GM23338 (cell line): ENCODE measurements at regions not wholly inside any gene's neighbourhood (a gene's known extent, or its start where the extent isn't known, plus 50 kb on each side); places are given as distances from the start of the nearest gene placed in this dataset.

Experiments
- ATAC-seq: fragments of 200-7000 bp; cut with Tn5 transposase; 3 replicates; pipeline ENCODE4 v1.9.1; 2020
- DNase-seq: peaks from one replicate; pipeline ENCODE4 v3.0.0-alpha.2; 2015; ENCODE audit warnings: low spot score
- H2AFZ ChIP-seq: fragments of 200-600 bp; sonication (generic); 2 replicates; pipeline ENCODE4 v1.8.0; 2016; ENCODE audit warnings: antibody characterized with exemption, mild to moderate bottlenecking, moderate library complexity
- H3F3A ChIP-seq: fragments of 200-600 bp; sonication (generic); replicated peaks from 2 replicates; pipeline ENCODE4 v1.8.0; 2017; ENCODE audit warnings: antibody characterized with exemption, mixed run types, low read depth
- H3K27ac ChIP-seq: fragments of 200-600 bp; sonication (generic); 2 replicates; pipeline ENCODE4 v1.6.1; 2016; ENCODE audit warnings: low read depth
- H3K27me3 ChIP-seq: fragments of 200-600 bp; sonication (generic); 2 replicates; pipeline ENCODE4 v1.8.0; 2016; ENCODE audit warnings: mild to moderate bottlenecking, mixed run types, moderate library complexity; ENCODE audit not compliant: insufficient read depth
- H3K36me3 ChIP-seq: fragments of 200-600 bp; sonication (generic); 2 replicates; pipeline ENCODE4 v1.8.0; 2016; ENCODE audit warnings: mild to moderate bottlenecking; ENCODE audit not compliant: insufficient read depth
- H3K4me1 ChIP-seq: fragments of 200-600 bp; sonication (generic); 2 replicates; pipeline ENCODE4 v1.8.0; 2016; ENCODE audit warnings: mild to moderate bottlenecking, moderate library complexity; ENCODE audit not compliant: insufficient read depth
- H3K4me2 ChIP-seq: fragments of 200-600 bp; sonication (generic); 2 replicates; pipeline ENCODE4 v1.7.1; 2017; ENCODE audit warnings: mixed run types
- H3K4me3 ChIP-seq: fragments of 200-600 bp; sonication (generic); 2 replicates; pipeline ENCODE4 v1.6.1; 2016; ENCODE audit warnings: mixed run types
- H3K79me2 ChIP-seq: fragments of 200-600 bp; sonication (generic); replicated peaks from 2 replicates; pipeline ENCODE4 v1.8.0; 2017; ENCODE audit warnings: mild to moderate bottlenecking; ENCODE audit not compliant: insufficient read depth
- H3K9me2 ChIP-seq: fragments of 200-600 bp; sonication (generic); 2 replicates; pipeline ENCODE4 v1.8.0; 2017; ENCODE audit not compliant: insufficient read depth
- H4K20me1 ChIP-seq: fragments of 200-600 bp; sonication (generic); replicated peaks from 2 replicates; pipeline ENCODE4 v1.8.0; 2017; ENCODE audit warnings: mild to moderate bottlenecking; ENCODE audit not compliant: insufficient read depth
- H3K27ac Mint-ChIP-seq: 2 replicates; pipeline ENCODE4 v1.8.0; 2020; ENCODE audit warnings: inconsistent platforms, mild to moderate bottlenecking, moderate library complexity, mixed read lengths
- H3K27me3 Mint-ChIP-seq: 3 replicates; pipeline ENCODE4 v1.8.0; 2022; ENCODE audit warnings: low read depth, mild to moderate bottlenecking, moderate library complexity, mixed read lengths, inconsistent platforms; ENCODE audit not compliant: insufficient read depth, poor library complexity
- H3K36me3 Mint-ChIP-seq: 3 replicates; pipeline ENCODE4 v1.8.0; 2021; ENCODE audit warnings: low read depth, mild to moderate bottlenecking, inconsistent platforms, moderate library complexity, mixed read lengths
- H3K4me1 Mint-ChIP-seq: 3 replicates; pipeline ENCODE4 v1.8.0; 2020; ENCODE audit warnings: mild to moderate bottlenecking, inconsistent platforms, mixed read lengths
- H3K4me3 Mint-ChIP-seq: 3 replicates; pipeline ENCODE4 v1.8.0; 2021; ENCODE audit warnings: moderate library complexity, mild to moderate bottlenecking, inconsistent platforms, mixed read lengths
- H3K9me3 Mint-ChIP-seq: 3 replicates; pipeline ENCODE4 v1.8.0; 2020; ENCODE audit warnings: moderate library complexity, mild to moderate bottlenecking, inconsistent platforms, mixed read lengths
- EZH2 ChIP-seq: fragments of 200-600 bp; sonication (generic); IDR thresholded peaks from one replicate; pipeline ENCODE4 v1.8.0; 2017; ENCODE audit warnings: antibody characterized with exemption, mild to moderate bottlenecking, low read depth; ENCODE audit not compliant: unreplicated experiment
- EZH2phosphoT487 ChIP-seq: fragments of 200-600 bp; sonication (generic); IDR thresholded peaks from one replicate; pipeline ENCODE4 v1.8.1; 2018; ENCODE audit warnings: antibody characterized with exemption; ENCODE audit not compliant: unreplicated experiment
- POLR2AphosphoS5 ChIP-seq: IDR thresholded peaks from 2 replicates; pipeline ENCODE4 v1.6.1; 2016; ENCODE audit warnings: antibody characterized with exemption, low read depth
- REST ChIP-seq: IDR thresholded peaks from one replicate; pipeline ENCODE4 v1.6.1; 2018; ENCODE audit warnings: antibody characterized with exemption; ENCODE audit not compliant: unreplicated experiment
- STAT1 ChIP-seq: IDR thresholded peaks from one replicate; pipeline ENCODE4 v1.6.1; 2016; ENCODE audit warnings: antibody characterized with exemption; ENCODE audit not compliant: unreplicated experiment
- TF ChIP-seq, protein P1 (sequence below), 2 experiments: fragments of 200-600 bp in 1 of 2; sonication (generic) in 1 of 2; conservative IDR thresholded peaks; 2 replicates each; pipeline versions ENCODE4 v1.5.1 to v1.6.1; 2016 to 2017; ENCODE audit warnings: antibody characterized with exemption in 2 of 2, low read depth in 2 of 2, mild to moderate bottlenecking in 2 of 2, moderate library complexity in 1 of 2
- TF ChIP-seq, protein P2 (sequence below): fragments of 250-450 bp; sonication (Bioruptor Pico); IDR thresholded peaks from 2 replicates; pipeline ENCODE4 v1.5.0; 2020; ENCODE audit warnings: mild to moderate bottlenecking, moderate library complexity

GRCh38 chr2:181745796-181746540 lies 65.7 kb upstream of the NEUROD1 start (continued):
- no peak for TF ChIP-seq REST
- TF ChIP-seq, protein P1, sequence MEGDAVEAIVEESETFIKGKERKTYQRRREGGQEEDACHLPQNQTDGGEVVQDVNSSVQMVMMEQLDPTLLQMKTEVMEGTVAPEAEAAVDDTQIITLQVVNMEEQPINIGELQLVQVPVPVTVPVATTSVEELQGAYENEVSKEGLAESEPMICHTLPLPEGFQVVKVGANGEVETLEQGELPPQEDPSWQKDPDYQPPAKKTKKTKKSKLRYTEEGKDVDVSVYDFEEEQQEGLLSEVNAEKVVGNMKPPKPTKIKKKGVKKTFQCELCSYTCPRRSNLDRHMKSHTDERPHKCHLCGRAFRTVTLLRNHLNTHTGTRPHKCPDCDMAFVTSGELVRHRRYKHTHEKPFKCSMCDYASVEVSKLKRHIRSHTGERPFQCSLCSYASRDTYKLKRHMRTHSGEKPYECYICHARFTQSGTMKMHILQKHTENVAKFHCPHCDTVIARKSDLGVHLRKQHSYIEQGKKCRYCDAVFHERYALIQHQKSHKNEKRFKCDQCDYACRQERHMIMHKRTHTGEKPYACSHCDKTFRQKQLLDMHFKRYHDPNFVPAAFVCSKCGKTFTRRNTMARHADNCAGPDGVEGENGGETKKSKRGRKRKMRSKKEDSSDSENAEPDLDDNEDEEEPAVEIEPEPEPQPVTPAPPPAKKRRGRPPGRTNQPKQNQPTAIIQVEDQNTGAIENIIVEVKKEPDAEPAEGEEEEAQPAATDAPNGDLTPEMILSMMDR (conservative IDR thresholded peaks at IDR 0.05; ENCODE audit: low read depth in 2 of 2), result no peak
- TF ChIP-seq POLR2AphosphoS5, result no peak

- Histone ChIP-seq H2AFZ (no peak overlapping the region), H3K27ac (no peak overlapping the region), H4K20me1 (no peaks in the 10 kb centered on the region), H3F3A (no peaks in the 10 kb centered on the region), H3K27me3 (no peaks in the 10 kb centered on the region), H3K4me2 (no peak overlapping the region), H3K36me3 (no peaks in the 10 kb centered on the region), H3K9me2 (0 out of 2 replicates have a peak, but pooled peaks cover 5% of the 10 kb centered on the region), H3K4me1 (no peaks in the 10 kb centered on the region), H3K4me3 (no peak overlapping the region), H3K79me2 (no peaks in the 10 kb centered on the region)
- no peak overlapping the region for H3K4me3 Mint-ChIP-seq
- ATAC-seq (no peak), DNase-seq (no peak)
- H3K27me3 Mint-ChIP-seq, result no peaks in the 10 kb centered on the region
- 0 out of 3 replicates have a peak, but pooled peaks cover 2% of the 10 kb centered on the region for H3K9me3 Mint-ChIP-seq
- no peak overlapping the region for H3K27ac Mint-ChIP-seq
- no peaks in the 10 kb centered on the region; the same call in 2 of the 3 replicates for H3K4me1 Mint-ChIP-seq
- no peaks in the 10 kb centered on the region for H3K36me3 Mint-ChIP-seq
- TF ChIP-seq, protein P2, sequence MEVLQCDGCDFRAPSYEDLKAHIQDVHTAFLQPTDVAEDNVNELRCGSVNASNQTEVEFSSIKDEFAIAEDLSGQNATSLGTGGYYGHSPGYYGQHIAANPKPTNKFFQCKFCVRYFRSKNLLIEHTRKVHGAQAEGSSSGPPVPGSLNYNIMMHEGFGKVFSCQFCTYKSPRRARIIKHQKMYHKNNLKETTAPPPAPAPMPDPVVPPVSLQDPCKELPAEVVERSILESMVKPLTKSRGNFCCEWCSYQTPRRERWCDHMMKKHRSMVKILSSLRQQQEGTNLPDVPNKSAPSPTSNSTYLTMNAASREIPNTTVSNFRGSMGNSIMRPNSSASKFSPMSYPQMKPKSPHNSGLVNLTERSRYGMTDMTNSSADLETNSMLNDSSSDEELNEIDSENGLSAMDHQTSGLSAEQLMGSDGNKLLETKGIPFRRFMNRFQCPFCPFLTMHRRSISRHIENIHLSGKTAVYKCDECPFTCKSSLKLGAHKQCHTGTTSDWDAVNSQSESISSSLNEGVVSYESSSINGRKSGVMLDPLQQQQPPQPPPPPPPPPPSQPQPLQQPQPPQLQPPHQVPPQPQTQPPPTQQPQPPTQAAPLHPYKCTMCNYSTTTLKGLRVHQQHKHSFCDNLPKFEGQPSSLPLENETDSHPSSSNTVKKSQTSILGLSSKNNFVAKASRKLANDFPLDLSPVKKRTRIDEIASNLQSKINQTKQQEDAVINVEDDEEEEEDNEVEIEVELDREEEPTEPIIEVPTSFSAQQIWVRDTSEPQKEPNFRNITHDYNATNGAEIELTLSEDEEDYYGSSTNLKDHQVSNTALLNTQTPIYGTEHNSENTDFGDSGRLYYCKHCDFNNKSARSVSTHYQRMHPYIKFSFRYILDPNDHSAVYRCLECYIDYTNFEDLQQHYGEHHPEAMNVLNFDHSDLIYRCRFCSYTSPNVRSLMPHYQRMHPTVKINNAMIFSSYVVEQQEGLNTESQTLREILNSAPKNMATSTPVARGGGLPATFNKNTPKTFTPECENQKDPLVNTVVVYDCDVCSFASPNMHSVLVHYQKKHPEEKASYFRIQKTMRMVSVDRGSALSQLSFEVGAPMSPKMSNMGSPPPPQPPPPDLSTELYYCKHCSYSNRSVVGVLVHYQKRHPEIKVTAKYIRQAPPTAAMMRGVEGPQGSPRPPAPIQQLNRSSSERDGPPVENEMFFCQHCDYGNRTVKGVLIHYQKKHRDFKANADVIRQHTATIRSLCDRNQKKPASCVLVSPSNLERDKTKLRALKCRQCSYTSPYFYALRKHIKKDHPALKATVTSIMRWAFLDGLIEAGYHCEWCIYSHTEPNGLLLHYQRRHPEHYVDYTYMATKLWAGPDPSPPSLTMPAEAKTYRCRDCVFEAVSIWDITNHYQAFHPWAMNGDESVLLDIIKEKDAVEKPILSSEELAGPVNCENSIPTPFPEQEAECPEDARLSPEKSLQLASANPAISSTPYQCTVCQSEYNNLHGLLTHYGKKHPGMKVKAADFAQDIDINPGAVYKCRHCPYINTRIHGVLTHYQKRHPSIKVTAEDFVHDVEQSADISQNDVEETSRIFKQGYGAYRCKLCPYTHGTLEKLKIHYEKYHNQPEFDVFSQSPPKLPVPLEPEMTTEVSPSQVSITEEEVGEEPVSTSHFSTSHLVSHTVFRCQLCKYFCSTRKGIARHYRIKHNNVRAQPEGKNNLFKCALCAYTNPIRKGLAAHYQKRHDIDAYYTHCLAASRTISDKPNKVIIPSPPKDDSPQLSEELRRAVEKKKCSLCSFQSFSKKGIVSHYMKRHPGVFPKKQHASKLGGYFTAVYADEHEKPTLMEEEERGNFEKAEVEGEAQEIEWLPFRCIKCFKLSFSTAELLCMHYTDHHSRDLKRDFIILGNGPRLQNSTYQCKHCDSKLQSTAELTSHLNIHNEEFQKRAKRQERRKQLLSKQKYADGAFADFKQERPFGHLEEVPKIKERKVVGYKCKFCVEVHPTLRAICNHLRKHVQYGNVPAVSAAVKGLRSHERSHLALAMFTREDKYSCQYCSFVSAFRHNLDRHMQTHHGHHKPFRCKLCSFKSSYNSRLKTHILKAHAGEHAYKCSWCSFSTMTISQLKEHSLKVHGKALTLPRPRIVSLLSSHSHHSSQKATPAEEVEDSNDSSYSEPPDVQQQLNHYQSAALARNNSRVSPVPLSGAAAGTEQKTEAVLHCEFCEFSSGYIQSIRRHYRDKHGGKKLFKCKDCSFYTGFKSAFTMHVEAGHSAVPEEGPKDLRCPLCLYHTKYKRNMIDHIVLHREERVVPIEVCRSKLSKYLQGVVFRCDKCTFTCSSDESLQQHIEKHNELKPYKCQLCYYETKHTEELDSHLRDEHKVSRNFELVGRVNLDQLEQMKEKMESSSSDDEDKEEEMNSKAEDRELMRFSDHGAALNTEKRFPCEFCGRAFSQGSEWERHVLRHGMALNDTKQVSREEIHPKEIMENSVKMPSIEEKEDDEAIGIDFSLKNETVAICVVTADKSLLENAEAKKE, result no peak
- no peak for TF ChIP-seq EZH2
- TF ChIP-seq POLR2AphosphoS5, result no peak
- no peak for TF ChIP-seq STAT1
- TF ChIP-seq EZH2phosphoT487, result no peak
- TF ChIP-seq REST, result no peak
Observed at GRCh38 chr2:181746844-181747243, 66.5 kb upstream of the NEUROD1 start.
